ENCODE measurements at regions not wholly inside any gene's neighbourhood (a gene's known extent, or its start where the extent isn't known, plus 50 kb on each side); places are given as distances from the start of the nearest gene placed in this dataset.

GRCh38 chr9:13002740-13003139 lies 227.9 kb downstream of the LURAP1L start:
- no peaks in the 10 kb centered on the region for H3K9me3 Mint-ChIP-seq
- DNase-seq (ENCODE audit: low spot score) (no peak), ATAC-seq (no peak)
- H3K4me3 Mint-ChIP-seq, result no peak overlapping the region
- ChIA-PET CTCF (no interaction called here), POLR2A (no interaction called here)
- no peaks in the 10 kb centered on the region for H3K36me3 Mint-ChIP-seq
- TF ChIP-seq JAZF1 (CRISPR knock-in tag; IDR thresholded peaks at IDR 0.05) (no peak), MYBL2 (CRISPR knock-in tag; IDR thresholded peaks at IDR 0.05) (no peak)
- no peak overlapping the region for H3K27ac Mint-ChIP-seq
- no peaks in the 10 kb centered on the region for H3K27me3 Mint-ChIP-seq (ENCODE audit: low read depth)
- peaks cover 16% of the 10 kb centered on the region for H3K4me1 Mint-ChIP-seq

- CTCF ChIA-PET, result no interaction called here
- Mint-ChIP-seq H3K36me3 (no peaks in the 10 kb centered on the region), H3K27me3 (ENCODE audit: low read depth) (no peaks in the 10 kb centered on the region), H3K27ac (no peak overlapping the region), H3K4me3 (no peak overlapping the region), H3K4me1 (no peaks in the 10 kb centered on the region), H3K9me3 (0 out of 2 replicates have a peak, but pooled peaks cover 5% of the 10 kb centered on the region)
- ATAC-seq, result no peak
- no peak for DNase-seq (ENCODE audit: low spot score)
- POLR2A ChIA-PET, result no interaction called here
- no peak for TF ChIP-seq FOXP4 (CRISPR knock-in tag; IDR thresholded peaks at IDR 0.05)
- no peak for TF ChIP-seq NFE2L1 (CRISPR knock-in tag; IDR thresholded peaks at IDR 0.05)
- no peak for TF ChIP-seq GABPB1 (CRISPR knock-in tag; IDR thresholded peaks at IDR 0.05)
- no peak for TF ChIP-seq JUN (CRISPR knock-in tag; IDR thresholded peaks at IDR 0.05)
- no peak for TF ChIP-seq JAZF1 (CRISPR knock-in tag; IDR thresholded peaks at IDR 0.05)
- no peak for TF ChIP-seq SMAD3 (CRISPR knock-in tag; IDR thresholded peaks at IDR 0.05; ENCODE audit: borderline replicate concordance)
Measured at GRCh38 chr9:13009871-13010270, 235.1 kb downstream of the LURAP1L start.

GRCh38 chr9:13013991-13014883 lies 239.4 kb downstream of the LURAP1L start:
- ATAC-seq, result no peak
- Mint-ChIP-seq H3K36me3 (no peaks in the 10 kb centered on the region), H3K27me3 (ENCODE audit: low read depth) (no peaks in the 10 kb centered on the region), H3K4me1 (no peaks in the 10 kb centered on the region), H3K27ac (no peak overlapping the region), H3K9me3 (0 out of 2 replicates have a peak, but pooled peaks cover 5% of the 10 kb centered on the region), H3K4me3 (no peak overlapping the region)
- POLR2A ChIA-PET, result no interaction called here
- TF ChIP-seq ZSCAN18 (CRISPR knock-in tag; IDR thresholded peaks at IDR 0.05) (no peak), PRRX2 (CRISPR knock-in tag; IDR thresholded peaks at IDR 0.05) (no peak), JAZF1 (CRISPR knock-in tag; IDR thresholded peaks at IDR 0.05) (no peak), GABPB1 (CRISPR knock-in tag; IDR thresholded peaks at IDR 0.05) (no peak), ZNF138 (CRISPR knock-in tag; conservative IDR thresholded peaks at IDR 0.05) (no peak), MXD4 (CRISPR knock-in tag; IDR thresholded peaks at IDR 0.05; ENCODE audit: borderline replicate concordance) (no peak), FOXK1 (CRISPR knock-in tag; IDR thresholded peaks at IDR 0.05) (no peak), PRDM15 (CRISPR knock-in tag; IDR thresholded peaks at IDR 0.05) (no peak), ZBTB21 (CRISPR knock-in tag; IDR thresholded peaks at IDR 0.05; ENCODE audit: borderline replicate concordance) (no peak), HMGXB4 (CRISPR knock-in tag; IDR thresholded peaks at IDR 0.05) (no peak), HMGA2 (CRISPR knock-in tag; IDR thresholded peaks at IDR 0.05) (no peak), TP53 (CRISPR knock-in tag; IDR thresholded peaks at IDR 0.05) (no peak), CREM (CRISPR knock-in tag; IDR thresholded peaks at IDR 0.05) (no peak), ZNF263 (CRISPR knock-in tag; IDR thresholded peaks at IDR 0.05; ENCODE audit: low read depth) (no peak)
- DNase-seq (ENCODE audit: low spot score), result no peak
- CTCF ChIA-PET, result no interaction called here

Data from WTC11 (cell line).